ENCODE measurements at regions not wholly inside any gene's neighbourhood (a gene's known extent, or its start where the extent isn't known, plus 50 kb on each side); places are given as distances from the start of the nearest gene placed in this dataset.
"Not testable (repeated sequence)": the region's sequence is repeated elsewhere in the genome, so short reads cannot be mapped to it uniquely, and the experiment has no call there.

DNA sequence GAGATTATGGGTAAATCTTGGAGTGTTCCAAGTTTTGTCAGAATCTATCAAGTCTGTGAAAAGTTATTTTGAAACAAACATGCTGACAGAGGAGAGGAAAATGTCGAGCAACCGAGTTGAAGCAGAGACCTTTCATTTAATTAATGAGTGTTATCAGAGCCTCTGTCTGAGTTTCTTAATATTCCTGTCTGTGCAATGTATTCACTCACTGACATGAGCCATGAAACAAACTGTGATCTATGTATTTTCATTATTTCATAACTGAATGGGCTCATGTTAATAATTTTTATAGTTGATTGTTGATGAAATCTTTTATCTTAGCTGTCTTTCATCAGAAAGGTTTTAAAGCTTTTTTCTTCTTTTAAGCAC, 144.2 kb upstream of the FAR2 start:
- Histone ChIP-seq H3K9me3 (no peaks in the 10 kb centered on the region), H3K4me3 (ENCODE audit: low read depth, low read length) (no peak overlapping the region), H3K4me1 (peaks cover 16% of the 10 kb centered on the region; the same call in 1 of the 2 replicates), H3K27me3 (replicated peaks; ENCODE audit: control insufficient read depth, insufficient read depth, low read length) (no peaks in the 10 kb centered on the region), H3K36me3 (ENCODE audit: control insufficient read depth, insufficient read depth, low read length) (no peaks in the 10 kb centered on the region)
- H3K4me3 Mint-ChIP-seq (ENCODE audit: unreplicated experiment) = no peak overlapping the region
- ChIA-PET POLR2A (no interaction called here), CTCF (no interaction called here)
- no peaks in the 10 kb centered on the region for H3K36me3 Mint-ChIP-seq (ENCODE audit: insufficient read depth, unreplicated experiment)
- TF ChIP-seq, protein P1, sequence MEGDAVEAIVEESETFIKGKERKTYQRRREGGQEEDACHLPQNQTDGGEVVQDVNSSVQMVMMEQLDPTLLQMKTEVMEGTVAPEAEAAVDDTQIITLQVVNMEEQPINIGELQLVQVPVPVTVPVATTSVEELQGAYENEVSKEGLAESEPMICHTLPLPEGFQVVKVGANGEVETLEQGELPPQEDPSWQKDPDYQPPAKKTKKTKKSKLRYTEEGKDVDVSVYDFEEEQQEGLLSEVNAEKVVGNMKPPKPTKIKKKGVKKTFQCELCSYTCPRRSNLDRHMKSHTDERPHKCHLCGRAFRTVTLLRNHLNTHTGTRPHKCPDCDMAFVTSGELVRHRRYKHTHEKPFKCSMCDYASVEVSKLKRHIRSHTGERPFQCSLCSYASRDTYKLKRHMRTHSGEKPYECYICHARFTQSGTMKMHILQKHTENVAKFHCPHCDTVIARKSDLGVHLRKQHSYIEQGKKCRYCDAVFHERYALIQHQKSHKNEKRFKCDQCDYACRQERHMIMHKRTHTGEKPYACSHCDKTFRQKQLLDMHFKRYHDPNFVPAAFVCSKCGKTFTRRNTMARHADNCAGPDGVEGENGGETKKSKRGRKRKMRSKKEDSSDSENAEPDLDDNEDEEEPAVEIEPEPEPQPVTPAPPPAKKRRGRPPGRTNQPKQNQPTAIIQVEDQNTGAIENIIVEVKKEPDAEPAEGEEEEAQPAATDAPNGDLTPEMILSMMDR (IDR thresholded peaks at IDR 0.05; ENCODE audit: insufficient read depth in 1 of 2, low read depth in 1 of 2, low read length in 1 of 2, severe bottlenecking in 1 of 2, unreplicated experiment in 1 of 2) = no peak
- no TSS peak for BruUV-seq (replicated peaks)
- no peaks in the 10 kb centered on the region for H3K27me3 Mint-ChIP-seq (ENCODE audit: insufficient read depth, unreplicated experiment)
- intact Hi-C loops (cut with micrococcal nuclease; ENCODE audit: unreplicated experiment) = no loop called here
- H3K9me3 Mint-ChIP-seq (ENCODE audit: unreplicated experiment) = peaks cover 7% of the 10 kb centered on the region
- DNase-seq = no peak
- H3K4me1 Mint-ChIP-seq (ENCODE audit: low read depth, unreplicated experiment) = peaks cover 6% of the 10 kb centered on the region
- H3K27ac Mint-ChIP-seq (ENCODE audit: unreplicated experiment) = no peak overlapping the region

DNA sequence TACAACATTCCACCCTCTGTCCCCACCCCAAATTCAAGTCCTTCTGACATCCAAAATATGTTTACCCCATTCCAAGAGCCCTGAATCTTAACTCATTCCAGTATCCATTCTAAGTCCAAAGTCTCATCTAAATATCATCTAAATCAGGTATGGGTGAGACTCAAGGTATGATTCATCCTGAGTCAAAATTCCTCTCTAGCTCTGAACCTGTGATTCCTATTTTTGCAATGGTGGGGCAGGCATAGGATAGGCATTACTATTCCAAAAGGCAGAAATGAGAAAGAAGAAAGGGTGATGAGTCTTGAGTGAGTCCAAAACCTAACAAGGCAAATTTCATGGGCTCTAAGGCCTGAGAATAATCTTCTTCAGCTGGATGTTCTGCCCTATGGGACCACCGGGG, 140.3 kb upstream of the FAR2 start:
- H3K36me3 Mint-ChIP-seq (ENCODE audit: insufficient read depth, unreplicated experiment) = no peaks in the 10 kb centered on the region
- intact Hi-C loops (cut with micrococcal nuclease; ENCODE audit: unreplicated experiment) = no loop called here
- CTCF ChIA-PET = no interaction called here
- H3K9me3 Mint-ChIP-seq (ENCODE audit: unreplicated experiment) = peaks cover 12% of the 10 kb centered on the region
- no TSS peak for BruUV-seq (replicated peaks)
- Histone ChIP-seq H3K36me3 (ENCODE audit: control insufficient read depth, insufficient read depth, low read length) (no peaks in the 10 kb centered on the region; the same call in 1 of the 2 replicates), H3K4me1 (peaks cover 20% of the 10 kb centered on the region; the same call in 1 of the 2 replicates), H3K27me3 (replicated peaks; ENCODE audit: control insufficient read depth, insufficient read depth, low read length) (no peaks in the 10 kb centered on the region), H3K4me3 (ENCODE audit: low read depth, low read length) (no peak overlapping the region), H3K9me3 (no peaks in the 10 kb centered on the region)
- H3K27ac Mint-ChIP-seq (ENCODE audit: unreplicated experiment) = no peak overlapping the region
- POLR2A ChIA-PET = no interaction called here
- no peaks in the 10 kb centered on the region for H3K27me3 Mint-ChIP-seq (ENCODE audit: insufficient read depth, unreplicated experiment)
- TF ChIP-seq, protein P1 (IDR thresholded peaks at IDR 0.05; ENCODE audit: insufficient read depth in 1 of 2, low read depth in 1 of 2, low read length in 1 of 2, severe bottlenecking in 1 of 2, unreplicated experiment in 1 of 2) = no peak
- DNase-seq = no peak
- H3K4me3 Mint-ChIP-seq (ENCODE audit: unreplicated experiment) = no peak overlapping the region
- H3K4me1 Mint-ChIP-seq (ENCODE audit: low read depth, unreplicated experiment) = peaks cover 7% of the 10 kb centered on the region

DNA sequence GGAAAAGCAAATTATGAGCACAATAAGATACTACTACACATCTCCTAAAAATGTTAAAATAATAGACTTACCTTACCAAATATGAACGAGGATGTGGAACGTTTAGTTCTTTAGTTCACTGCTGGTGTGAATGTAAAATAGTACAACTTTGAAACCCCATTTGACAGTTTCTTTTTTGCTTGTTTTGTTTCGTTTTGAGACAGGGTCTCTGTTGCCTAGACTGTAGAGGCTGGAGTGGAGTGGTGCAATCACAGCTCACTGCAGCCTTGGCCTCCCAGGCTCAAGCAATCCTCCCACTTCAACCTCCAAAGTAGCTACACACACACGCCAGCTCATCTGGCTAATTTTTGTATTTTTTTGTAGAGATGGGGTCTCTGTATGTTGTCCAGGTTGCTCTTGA, 136.4 kb upstream of the FAR2 start:
- BruUV-seq (replicated peaks) = no TSS peak
- Mint-ChIP-seq H3K9me3 (ENCODE audit: unreplicated experiment) (peaks cover 12% of the 10 kb centered on the region), H3K4me1 (ENCODE audit: low read depth, unreplicated experiment) (peaks cover 7% of the 10 kb centered on the region), H3K4me3 (ENCODE audit: unreplicated experiment) (no peak overlapping the region), H3K27ac (ENCODE audit: unreplicated experiment) (no peak overlapping the region), H3K27me3 (ENCODE audit: insufficient read depth, unreplicated experiment) (no peaks in the 10 kb centered on the region), H3K36me3 (ENCODE audit: insufficient read depth, unreplicated experiment) (no peaks in the 10 kb centered on the region)
- H3K36me3 ChIP-seq (ENCODE audit: control insufficient read depth, insufficient read depth, low read length) = no peaks in the 10 kb centered on the region; the same call in 1 of the 2 replicates
- no peaks in the 10 kb centered on the region for H3K9me3 ChIP-seq
- no peaks in the 10 kb centered on the region for H3K27me3 ChIP-seq (replicated peaks; ENCODE audit: control insufficient read depth, insufficient read depth, low read length)
- ChIA-PET POLR2A (no interaction called here), CTCF (no interaction called here)
- H3K4me1 ChIP-seq = peaks cover 20% of the 10 kb centered on the region; the same call in 1 of the 2 replicates
- intact Hi-C loops (cut with micrococcal nuclease; ENCODE audit: unreplicated experiment) = no loop called here
- H3K4me3 ChIP-seq (ENCODE audit: low read depth, low read length) = no peak overlapping the region
- DNase-seq = no peak
- TF ChIP-seq, protein P1 (IDR thresholded peaks at IDR 0.05; ENCODE audit: insufficient read depth in 1 of 2, low read depth in 1 of 2, low read length in 1 of 2, severe bottlenecking in 1 of 2, unreplicated experiment in 1 of 2) = no peak

DNA sequence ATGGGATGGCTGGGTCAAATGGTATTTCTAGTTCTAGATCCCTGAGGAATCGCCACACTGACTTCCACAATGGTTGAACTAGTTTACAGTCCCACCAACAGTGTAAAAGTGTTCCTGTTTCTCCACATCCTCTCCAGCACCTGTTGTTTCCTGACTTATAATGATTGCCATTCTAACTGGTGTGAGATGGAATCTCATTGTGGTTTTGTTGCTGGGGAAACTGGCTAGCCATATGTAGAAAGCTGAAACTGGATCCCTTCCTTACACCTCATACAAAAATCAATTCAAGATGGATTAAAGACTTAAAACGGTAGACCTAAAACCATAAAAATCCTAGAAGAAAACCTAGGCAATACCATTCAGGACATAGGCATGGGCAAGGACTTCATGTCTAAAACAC, 131.5 kb upstream of the FAR2 start:
- H3K27me3 ChIP-seq (replicated peaks; ENCODE audit: control insufficient read depth, insufficient read depth, low read length); DNase-seq; H3K4me3 Mint-ChIP-seq (ENCODE audit: unreplicated experiment); H3K36me3 ChIP-seq (ENCODE audit: control insufficient read depth, insufficient read depth, low read length); CTCF ChIA-PET; H3K4me3 ChIP-seq (ENCODE audit: low read depth, low read length); H3K4me1 ChIP-seq; H3K27ac Mint-ChIP-seq (ENCODE audit: unreplicated experiment); H3K36me3 Mint-ChIP-seq (ENCODE audit: insufficient read depth, unreplicated experiment); H3K9me3 ChIP-seq; H3K27me3 Mint-ChIP-seq (ENCODE audit: insufficient read depth, unreplicated experiment); BruUV-seq (replicated peaks); intact Hi-C loops (cut with micrococcal nuclease; ENCODE audit: unreplicated experiment); H3K9me3 Mint-ChIP-seq (ENCODE audit: unreplicated experiment); POLR2A ChIA-PET: not testable (repeated sequence)
- H3K4me1 Mint-ChIP-seq (ENCODE audit: low read depth, unreplicated experiment) = peaks cover 11% of the 10 kb centered on the region
